ENCODE measurements at regions not wholly inside any gene's neighbourhood (a gene's known extent, or its start where the extent isn't known, plus 50 kb on each side); places are given as distances from the start of the nearest gene placed in this dataset.

DNA sequence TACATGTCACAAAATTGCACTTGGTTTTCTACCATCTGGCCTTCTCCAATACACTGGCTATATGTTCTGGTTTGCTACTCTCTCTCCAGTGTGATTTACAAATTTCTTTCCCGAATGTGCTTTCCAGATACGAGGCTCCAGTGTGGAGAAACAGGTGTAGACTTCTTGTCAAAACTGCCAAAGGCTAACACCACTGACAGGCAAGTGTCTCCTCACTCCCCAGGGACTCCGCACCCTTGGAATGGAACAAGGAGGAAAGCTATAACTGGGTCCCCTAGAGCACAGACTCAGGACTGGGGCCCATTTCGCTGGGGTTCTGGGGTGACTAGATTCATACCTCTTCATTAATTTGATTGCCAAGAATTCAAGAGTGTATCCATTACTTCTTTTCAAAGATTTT, 161.8 kb downstream of the FOXO1 start:
- TF ChIP-seq REST (IDR thresholded peaks at IDR 0.05; ENCODE audit: insufficient read depth in 1 of 2, low read depth in 2 of 2, low read length in 2 of 2): no peak
- TF ChIP-seq TAF1 (IDR thresholded peaks at IDR 0.05; ENCODE audit: borderline replicate concordance, insufficient read depth, low read length): no peak
- TF ChIP-seq POLR2AphosphoS5 (IDR thresholded peaks at IDR 0.05; ENCODE audit: low read depth, low read length): no peak
- TF ChIP-seq SIN3A (IDR thresholded peaks at IDR 0.05; ENCODE audit: borderline replicate concordance, insufficient read depth, low read length): no peak
- TF ChIP-seq FOXP2 (optimal IDR thresholded peaks at IDR 0.05; ENCODE audit: borderline replicate concordance, extremely low read depth, extremely low read length, insufficient read depth): no peak

Measured in PFSK-1 (cell line).